Adipocyte (in vitro differentiated cells): ENCODE measurements at regions not wholly inside any gene's neighbourhood (a gene's known extent, or its start where the extent isn't known, plus 50 kb on each side); places are given as distances from the start of the nearest gene placed in this dataset.

ENCODE experiments used
- DNase-seq: peaks from one replicate; pipeline ENCODE4 v3.0.0-alpha.2; 2015; ENCODE audit warnings: low read depth
- H3K27me3 ChIP-seq: replicated peaks from 2 replicates; pipeline ENCODE4 v1.7.0; 2013; ENCODE audit warnings: mild to moderate bottlenecking, low read length, moderate library complexity; ENCODE audit not compliant: control insufficient read depth, insufficient read depth
- H3K36me3 ChIP-seq: 2 replicates; pipeline ENCODE4 v1.7.0; 2013; ENCODE audit warnings: low read length, mild to moderate bottlenecking, moderate library complexity; ENCODE audit not compliant: control insufficient read depth, insufficient read depth, severe bottlenecking
- H3K4me1 ChIP-seq: 2 replicates; pipeline ENCODE4 v1.7.0; 2013; ENCODE audit warnings: mild to moderate bottlenecking, low read length, moderate library complexity; ENCODE audit not compliant: control insufficient read depth, insufficient read depth
- H3K4me3 ChIP-seq: 2 replicates; pipeline ENCODE4 v1.7.0; 2013; ENCODE audit warnings: mild to moderate bottlenecking, low read length, moderate library complexity
- H3K9ac ChIP-seq: 2 replicates; pipeline ENCODE4 v1.7.0; 2013; ENCODE audit warnings: mild to moderate bottlenecking, low read length, moderate library complexity
- H3K9me3 ChIP-seq: 2 replicates; pipeline ENCODE4 v1.7.0; 2013; ENCODE audit warnings: mild to moderate bottlenecking, low read length, moderate library complexity; ENCODE audit not compliant: control insufficient read depth

DNA sequence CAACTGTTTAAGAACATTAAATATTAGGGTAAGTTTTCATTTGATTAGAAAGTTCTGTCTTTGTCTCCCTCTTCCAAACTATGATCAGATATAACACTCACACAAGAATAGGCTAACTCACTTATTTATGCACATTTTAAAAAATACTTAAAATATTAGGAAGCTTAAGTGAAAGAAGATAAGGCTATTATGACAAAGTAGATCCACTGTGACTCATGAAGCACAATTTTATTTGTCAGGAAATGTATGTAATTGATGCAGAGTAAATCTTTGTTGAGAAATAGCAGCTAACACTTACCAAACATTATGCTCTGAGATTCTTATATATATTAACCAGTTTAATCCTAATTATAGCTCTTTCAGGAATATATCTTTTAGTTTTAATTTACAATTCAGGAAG, 560.6 kb downstream of the CSNK1G3 start:
- Histone ChIP-seq H3K27me3 (no peaks in the 10 kb centered on the region), H3K9ac (no peak overlapping the region), H3K4me1 (no peaks in the 10 kb centered on the region), H3K9me3 (peaks cover 4% of the 10 kb centered on the region), H3K36me3 (no peaks in the 10 kb centered on the region), H3K4me3 (no peak overlapping the region)
- DNase-seq, result no peak

DNA sequence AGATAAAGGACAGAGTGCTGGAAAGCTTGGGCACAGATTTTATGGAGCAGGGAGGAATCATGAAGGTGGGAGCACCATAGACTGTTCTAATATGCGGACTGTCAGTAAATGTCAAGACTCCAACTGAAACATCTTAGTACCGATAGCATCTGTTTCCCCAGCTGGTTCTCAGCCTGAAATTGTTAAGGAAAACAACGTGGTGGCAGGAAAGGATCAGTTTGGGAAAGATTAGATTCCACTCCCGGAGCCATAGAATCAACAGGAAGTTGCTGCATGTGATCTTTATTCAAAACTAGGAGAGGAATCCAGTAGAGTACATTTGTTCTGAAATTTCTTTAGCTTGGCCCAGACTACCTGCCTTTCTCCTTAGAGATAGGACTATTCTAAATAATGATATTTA, 559.1 kb downstream of the CSNK1G3 start:
- Histone ChIP-seq H3K27me3 (no peaks in the 10 kb centered on the region), H3K4me3 (no peak overlapping the region), H3K36me3 (no peaks in the 10 kb centered on the region), H3K9me3 (no peaks in the 10 kb centered on the region), H3K9ac (no peak overlapping the region), H3K4me1 (no peaks in the 10 kb centered on the region)
- DNase-seq, result no peak

- no peak overlapping the region for H3K4me3 ChIP-seq
- no peaks in the 10 kb centered on the region for H3K36me3 ChIP-seq
- H3K4me1 ChIP-seq, result peaks cover 11% of the 10 kb centered on the region
- no peak for DNase-seq
- no peaks in the 10 kb centered on the region for H3K9me3 ChIP-seq
- H3K27me3 ChIP-seq, result no peaks in the 10 kb centered on the region
- H3K9ac ChIP-seq, result no peak overlapping the region
Observed at GRCh38 chr5:124065508-124065907, 553.5 kb downstream of the CSNK1G3 start.

- H3K27me3 ChIP-seq, result no peaks in the 10 kb centered on the region
- no peak overlapping the region for H3K4me3 ChIP-seq
- H3K36me3 ChIP-seq, result no peaks in the 10 kb centered on the region
- no peak for DNase-seq
- peaks cover 11% of the 10 kb centered on the region for H3K4me1 ChIP-seq
- no peak overlapping the region for H3K9ac ChIP-seq
- no peaks in the 10 kb centered on the region for H3K9me3 ChIP-seq
Observed at GRCh38 chr5:124064956-124065355, 553.0 kb downstream of the CSNK1G3 start.

DNA sequence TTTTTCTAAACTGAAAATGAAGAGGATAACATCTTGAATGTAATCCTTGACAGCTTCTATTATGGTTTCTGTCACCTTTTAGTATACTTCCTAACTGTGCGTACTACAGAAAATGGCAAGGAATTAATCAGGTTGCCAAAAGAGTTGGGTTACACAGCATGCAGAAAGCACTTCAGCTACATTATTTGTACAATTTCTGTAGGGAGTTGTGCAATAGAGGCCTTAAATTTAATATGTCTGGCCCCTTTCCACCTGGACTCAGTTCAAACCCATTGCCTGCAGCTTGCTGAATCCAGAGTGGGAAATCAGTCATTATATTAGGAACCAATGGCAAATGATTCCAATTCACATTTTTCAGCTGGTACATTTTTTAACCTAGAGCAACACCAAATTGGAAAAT, 549.7 kb downstream of the CSNK1G3 start:
- DNase-seq, result peak; percentile 90

DNA sequence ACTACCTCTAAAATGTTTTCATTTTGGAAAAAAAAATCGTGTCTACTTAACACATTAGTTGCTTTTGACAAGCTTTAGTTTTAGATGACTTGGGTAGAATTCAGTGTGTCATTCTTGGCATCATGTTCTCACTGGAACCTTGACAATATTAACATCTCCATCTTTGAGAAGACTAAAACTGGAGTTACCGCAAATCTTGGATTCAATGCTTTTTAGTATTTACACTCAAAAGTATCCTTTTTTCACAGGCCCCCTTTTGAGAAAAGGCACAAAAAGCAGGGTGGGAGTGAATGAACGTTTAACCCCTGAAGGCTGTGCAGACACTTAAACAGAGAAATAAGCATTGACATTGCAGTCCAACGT, 549.1 kb downstream of the CSNK1G3 start:
- peaks cover 11% of the 10 kb centered on the region for H3K4me1 ChIP-seq
- no peak for DNase-seq
- H3K9ac ChIP-seq, result no peak overlapping the region
- peaks cover under 1% of the 10 kb centered on the region for H3K9me3 ChIP-seq
- H3K4me3 ChIP-seq, result no peak overlapping the region
- H3K27me3 ChIP-seq, result peaks cover 5% of the 10 kb centered on the region
- H3K36me3 ChIP-seq, result no peaks in the 10 kb centered on the region

More for the DNA sequence above, 549.7 kb downstream of the CSNK1G3 start:
- Histone ChIP-seq H3K9ac (no peak overlapping the region), H3K36me3 (no peaks in the 10 kb centered on the region), H3K9me3 (no peaks in the 10 kb centered on the region), H3K4me3 (no peak overlapping the region), H3K27me3 (peaks cover 3% of the 10 kb centered on the region), H3K4me1 (peaks cover 11% of the 10 kb centered on the region)

- peaks cover 11% of the 10 kb centered on the region for H3K4me1 ChIP-seq
- H3K4me3 ChIP-seq, result no peak overlapping the region
- H3K9ac ChIP-seq, result no peak overlapping the region
- peaks cover 4% of the 10 kb centered on the region for H3K9me3 ChIP-seq
- H3K36me3 ChIP-seq, result no peaks in the 10 kb centered on the region
- peak; percentile 33 for DNase-seq
- H3K27me3 ChIP-seq, result peaks cover 5% of the 10 kb centered on the region
Observed at GRCh38 chr5:124060413-124061067, 548.6 kb downstream of the CSNK1G3 start.

GRCh38 chr5:124060011-124060410, 548.0 kb downstream of the CSNK1G3 start:
- Histone ChIP-seq H3K9me3 (peaks cover 4% of the 10 kb centered on the region), H3K27me3 (peaks cover 5% of the 10 kb centered on the region), H3K4me3 (no peak overlapping the region), H3K4me1 (peaks cover 11% of the 10 kb centered on the region), H3K36me3 (no peaks in the 10 kb centered on the region), H3K9ac (no peak overlapping the region)
- DNase-seq, result peak; percentile 60

DNA sequence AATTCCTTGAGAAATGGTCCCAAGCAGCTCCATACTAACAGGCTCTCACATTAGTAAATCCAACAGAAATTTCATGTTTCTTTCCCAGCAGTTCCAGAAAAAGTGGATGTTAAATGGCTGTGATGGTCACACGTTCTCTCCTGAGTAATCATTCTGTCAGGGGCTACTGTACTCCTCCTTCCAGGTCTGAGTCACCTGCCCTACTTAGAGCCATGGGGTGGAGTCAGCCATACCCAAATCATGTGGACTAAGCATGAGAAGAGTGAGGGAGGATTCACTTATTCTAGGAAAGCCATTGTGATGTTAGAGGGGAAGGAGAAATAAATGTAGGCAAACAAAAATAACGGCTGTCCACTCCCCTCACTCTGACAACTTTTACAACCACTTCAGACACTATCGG, 547.2 kb downstream of the CSNK1G3 start:
- no peak overlapping the region for H3K4me3 ChIP-seq

GRCh38 chr5:124057724-124058231, 545.8 kb downstream of the CSNK1G3 start:
- DNase-seq, result peak; percentile 25
- Histone ChIP-seq H3K4me3 (no peak overlapping the region), H3K36me3 (no peaks in the 10 kb centered on the region), H3K9ac (no peak overlapping the region), H3K4me1 (peaks cover 11% of the 10 kb centered on the region), H3K9me3 (peaks cover 4% of the 10 kb centered on the region), H3K27me3 (peaks cover 5% of the 10 kb centered on the region)

More for the DNA sequence above, 547.2 kb downstream of the CSNK1G3 start:
- no peak for DNase-seq
- peaks cover 5% of the 10 kb centered on the region for H3K27me3 ChIP-seq
- H3K9me3 ChIP-seq, result peaks cover 4% of the 10 kb centered on the region
- H3K9ac ChIP-seq, result no peak overlapping the region
- H3K4me1 ChIP-seq, result peaks cover 11% of the 10 kb centered on the region
- no peaks in the 10 kb centered on the region for H3K36me3 ChIP-seq

- no peak for DNase-seq
- Histone ChIP-seq H3K4me1 (peaks cover 11% of the 10 kb centered on the region), H3K9me3 (peaks cover 4% of the 10 kb centered on the region), H3K4me3 (no peak overlapping the region), H3K9ac (no peak overlapping the region), H3K36me3 (no peaks in the 10 kb centered on the region), H3K27me3 (peaks cover 5% of the 10 kb centered on the region)
Observed at GRCh38 chr5:124056991-124057723, 545.2 kb downstream of the CSNK1G3 start.
